Testis (tissue), 2 donors: ENCODE measurements at regions not wholly inside any gene's neighbourhood (a gene's known extent, or its start where the extent isn't known, plus 50 kb on each side); places are given as distances from the start of the nearest gene placed in this dataset.

Experiments used
- CTCF ChIP-seq, 3 experiments: fragments of 450-650 bp in 2 of 3; fragments of 200-600 bp in 1 of 3; sonication (generic) in 1 of 3; IDR thresholded peaks; one replicate each; pipeline ENCODE4 v1.5.1; 2016 to 2019; ENCODE audit warnings: antibody characterized with exemption in 3 of 3, mild to moderate bottlenecking in 2 of 3, moderate library complexity in 1 of 3
- POLR2A ChIP-seq: fragments of 450-650 bp; IDR thresholded peaks from one replicate; pipeline ENCODE4 v1.6.1; 2017; ENCODE audit warnings: antibody characterized with exemption, mild to moderate bottlenecking, moderate library complexity

DNA sequence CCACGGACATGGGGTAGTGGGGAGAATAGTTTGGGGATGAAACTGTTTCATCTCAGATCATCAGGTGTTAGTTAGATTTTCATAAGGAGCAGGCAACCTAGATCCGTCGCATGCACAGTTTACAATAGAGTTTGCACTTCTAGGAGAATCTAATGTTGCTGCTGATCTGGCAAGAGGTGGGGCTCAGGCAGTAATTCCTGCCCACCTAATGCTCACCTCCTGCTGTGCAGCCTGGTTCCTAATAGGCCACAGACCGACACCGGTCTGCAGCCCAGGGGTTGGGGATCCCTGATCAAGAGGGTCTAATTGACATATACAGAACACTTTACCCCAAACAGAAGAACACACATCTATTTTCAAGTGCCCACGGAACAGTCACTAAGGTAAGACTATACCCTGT lies 275.1 kb downstream of the PTPRU start:
- TF ChIP-seq CTCF (IDR thresholded peaks at IDR 0.05): no peak
- TF ChIP-seq POLR2A: no peak
